ENCODE measurements at regions not wholly inside any gene's neighbourhood (a gene's known extent, or its start where the extent isn't known, plus 50 kb on each side); places are given as distances from the start of the nearest gene placed in this dataset.
"Not testable (repeated sequence)": the region's sequence is repeated elsewhere in the genome, so short reads cannot be mapped to it uniquely, and the experiment has no call there.

DNA sequence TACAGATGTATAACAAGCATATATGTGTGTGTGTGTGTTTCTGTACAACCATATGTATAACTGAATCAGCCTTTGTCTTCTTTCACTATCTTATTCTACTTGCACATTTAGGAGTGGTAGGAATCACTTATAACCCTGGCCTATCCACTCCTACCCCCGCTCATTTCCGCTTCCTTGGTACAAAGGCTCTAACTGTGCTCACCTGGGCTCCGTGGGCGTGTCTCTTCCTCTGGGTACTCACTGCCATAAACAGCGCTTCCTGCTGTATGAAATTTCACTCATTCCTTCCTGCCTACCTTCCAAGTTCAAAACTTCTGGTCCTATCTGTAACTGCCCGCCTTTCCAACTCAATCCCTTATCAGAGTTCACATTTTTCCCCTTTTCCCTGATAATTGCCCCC lies 815.5 kb downstream of the EPHA4 start (continued):
- TF ChIP-seq FOXJ3 (CRISPR knock-in tag; IDR thresholded peaks at IDR 0.05; ENCODE audit: borderline replicate concordance) (no peak), KAT7 (CRISPR knock-in tag; IDR thresholded peaks at IDR 0.05; ENCODE audit: borderline replicate concordance) (no peak), ZNF671 (CRISPR knock-in tag; IDR thresholded peaks at IDR 0.05) (no peak), TP53 (CRISPR knock-in tag; IDR thresholded peaks at IDR 0.05) (no peak), EMX1 (CRISPR knock-in tag; IDR thresholded peaks at IDR 0.05) (no peak)
- TF ChIP-seq, protein P1, sequence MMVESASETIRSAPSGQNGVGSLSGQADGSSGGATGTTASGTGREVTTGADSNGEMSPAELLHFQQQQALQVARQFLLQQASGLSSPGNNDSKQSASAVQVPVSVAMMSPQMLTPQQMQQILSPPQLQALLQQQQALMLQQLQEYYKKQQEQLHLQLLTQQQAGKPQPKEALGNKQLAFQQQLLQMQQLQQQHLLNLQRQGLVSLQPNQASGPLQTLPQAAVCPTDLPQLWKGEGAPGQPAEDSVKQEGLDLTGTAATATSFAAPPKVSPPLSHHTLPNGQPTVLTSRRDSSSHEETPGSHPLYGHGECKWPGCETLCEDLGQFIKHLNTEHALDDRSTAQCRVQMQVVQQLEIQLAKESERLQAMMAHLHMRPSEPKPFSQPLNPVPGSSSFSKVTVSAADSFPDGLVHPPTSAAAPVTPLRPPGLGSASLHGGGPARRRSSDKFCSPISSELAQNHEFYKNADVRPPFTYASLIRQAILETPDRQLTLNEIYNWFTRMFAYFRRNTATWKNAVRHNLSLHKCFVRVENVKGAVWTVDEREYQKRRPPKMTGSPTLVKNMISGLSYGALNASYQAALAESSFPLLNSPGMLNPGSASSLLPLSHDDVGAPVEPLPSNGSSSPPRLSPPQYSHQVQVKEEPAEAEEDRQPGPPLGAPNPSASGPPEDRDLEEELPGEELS (CRISPR knock-in tag; IDR thresholded peaks at IDR 0.05) = no peak
- TF ChIP-seq, protein P2, sequence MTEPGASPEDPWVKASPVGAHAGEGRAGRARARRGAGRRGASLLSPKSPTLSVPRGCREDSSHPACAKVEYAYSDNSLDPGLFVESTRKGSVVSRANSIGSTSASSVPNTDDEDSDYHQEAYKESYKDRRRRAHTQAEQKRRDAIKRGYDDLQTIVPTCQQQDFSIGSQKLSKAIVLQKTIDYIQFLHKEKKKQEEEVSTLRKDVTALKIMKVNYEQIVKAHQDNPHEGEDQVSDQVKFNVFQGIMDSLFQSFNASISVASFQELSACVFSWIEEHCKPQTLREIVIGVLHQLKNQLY (CRISPR knock-in tag; IDR thresholded peaks at IDR 0.05) = no peak

DNA sequence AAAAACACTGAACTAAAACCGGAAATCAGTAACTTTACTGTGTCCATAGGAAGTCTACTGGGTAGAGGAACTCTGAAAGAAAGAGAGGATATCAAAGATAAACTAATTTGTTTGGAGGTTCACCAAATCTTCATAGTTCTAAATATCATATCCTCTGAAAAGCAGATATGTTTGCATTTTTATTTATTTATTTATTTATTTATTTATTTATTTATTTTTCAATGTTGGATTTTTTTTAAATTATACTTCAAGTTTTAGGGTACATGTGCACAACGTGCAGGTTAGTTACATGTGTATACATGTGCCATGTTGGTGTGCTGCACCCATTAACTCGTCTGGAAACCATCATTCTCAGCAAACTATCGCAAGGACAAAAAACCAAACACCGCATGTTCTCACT lies 813.7 kb downstream of the EPHA4 start:
- H3K36me3 Mint-ChIP-seq; ATAC-seq; H3K4me3 Mint-ChIP-seq; POLR2A ChIA-PET; H3K9me3 Mint-ChIP-seq; H3K27ac Mint-ChIP-seq; H3K27me3 Mint-ChIP-seq (ENCODE audit: low read depth); DNase-seq (ENCODE audit: low spot score); CTCF ChIA-PET: not testable (repeated sequence)
- H3K4me1 Mint-ChIP-seq = peaks cover 14% of the 10 kb centered on the region

DNA sequence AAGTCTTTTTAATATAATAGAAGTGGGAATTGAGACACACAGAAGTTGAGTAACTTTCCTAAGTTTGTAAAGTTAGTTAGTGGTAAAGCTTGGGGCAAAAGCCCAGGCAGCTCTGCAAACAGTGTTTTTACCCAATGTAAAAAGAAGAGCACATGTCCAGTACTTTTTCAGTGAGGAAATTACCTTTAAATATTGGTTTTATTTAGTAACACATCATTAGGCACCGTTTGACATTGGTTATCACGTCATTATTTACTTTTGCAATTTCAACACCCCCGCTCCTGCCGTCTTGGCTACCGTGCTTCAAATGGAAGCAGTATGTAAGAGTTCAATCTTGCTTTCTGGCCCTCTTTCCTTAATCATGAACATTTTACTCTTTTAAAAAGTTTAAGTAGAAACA lies 807.9 kb downstream of the EPHA4 start:
- no peak overlapping the region for H3K4me3 Mint-ChIP-seq
- CTCF ChIA-PET = no interaction called here
- DNase-seq (ENCODE audit: low spot score) (no peak), ATAC-seq (no peak)
- H3K27me3 Mint-ChIP-seq (ENCODE audit: low read depth) = no peaks in the 10 kb centered on the region
- H3K27ac Mint-ChIP-seq = no peak overlapping the region
- peaks cover 22% of the 10 kb centered on the region for H3K4me1 Mint-ChIP-seq
- H3K36me3 Mint-ChIP-seq = no peaks in the 10 kb centered on the region
- POLR2A ChIA-PET = no interaction called here
- H3K9me3 Mint-ChIP-seq = no peaks in the 10 kb centered on the region
- TF ChIP-seq IRF2 (CRISPR knock-in tag; IDR thresholded peaks at IDR 0.05; ENCODE audit: borderline replicate concordance, low read depth) (no peak), NFE2L1 (CRISPR knock-in tag; IDR thresholded peaks at IDR 0.05) (no peak)
- TF ChIP-seq, protein P3, sequence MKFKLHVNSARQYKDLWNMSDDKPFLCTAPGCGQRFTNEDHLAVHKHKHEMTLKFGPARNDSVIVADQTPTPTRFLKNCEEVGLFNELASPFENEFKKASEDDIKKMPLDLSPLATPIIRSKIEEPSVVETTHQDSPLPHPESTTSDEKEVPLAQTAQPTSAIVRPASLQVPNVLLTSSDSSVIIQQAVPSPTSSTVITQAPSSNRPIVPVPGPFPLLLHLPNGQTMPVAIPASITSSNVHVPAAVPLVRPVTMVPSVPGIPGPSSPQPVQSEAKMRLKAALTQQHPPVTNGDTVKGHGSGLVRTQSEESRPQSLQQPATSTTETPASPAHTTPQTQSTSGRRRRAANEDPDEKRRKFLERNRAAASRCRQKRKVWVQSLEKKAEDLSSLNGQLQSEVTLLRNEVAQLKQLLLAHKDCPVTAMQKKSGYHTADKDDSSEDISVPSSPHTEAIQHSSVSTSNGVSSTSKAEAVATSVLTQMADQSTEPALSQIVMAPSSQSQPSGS (CRISPR knock-in tag; IDR thresholded peaks at IDR 0.05; ENCODE audit: borderline replicate concordance, low read depth) = no peak

DNA sequence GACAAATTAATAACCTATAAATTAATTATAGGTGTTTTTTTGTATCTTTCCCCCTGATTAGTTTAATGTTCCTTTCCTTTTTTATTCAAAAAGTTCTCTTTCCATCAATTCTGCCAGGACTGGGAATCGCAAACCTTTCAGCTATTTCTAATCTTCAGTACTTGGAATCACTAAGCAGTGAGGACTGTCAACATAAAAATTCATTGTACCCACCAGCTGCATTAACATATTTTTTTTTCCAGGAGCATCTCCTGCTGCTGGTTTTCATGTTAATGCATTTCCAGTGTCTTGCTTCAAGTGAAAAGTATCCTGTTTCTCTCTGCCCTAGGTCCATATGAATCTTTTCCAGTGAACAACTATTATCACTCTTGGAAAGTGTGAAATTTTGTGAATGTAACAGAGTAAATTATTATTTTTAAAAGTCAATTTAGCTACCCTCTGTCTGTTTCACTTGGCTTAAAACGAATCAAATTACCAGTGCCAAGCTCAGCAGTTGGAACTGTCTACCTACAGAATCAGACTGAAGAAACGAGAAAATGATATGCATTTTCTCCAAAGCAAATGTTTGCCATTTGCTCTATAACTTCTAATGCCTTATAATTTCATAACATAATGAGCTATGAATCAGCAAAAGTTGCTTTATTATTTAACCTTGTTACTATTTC lies 804.4 kb downstream of the EPHA4 start:
- ATAC-seq (no peak), DNase-seq (ENCODE audit: low spot score) (no peak)
- Mint-ChIP-seq H3K4me1 (peaks cover 22% of the 10 kb centered on the region), H3K27ac (no peak overlapping the region), H3K9me3 (no peaks in the 10 kb centered on the region), H3K4me3 (no peak overlapping the region), H3K36me3 (no peaks in the 10 kb centered on the region), H3K27me3 (ENCODE audit: low read depth) (no peaks in the 10 kb centered on the region)
- POLR2A ChIA-PET = no interaction called here
- CTCF ChIA-PET = no interaction called here
- TF ChIP-seq, protein P4, sequence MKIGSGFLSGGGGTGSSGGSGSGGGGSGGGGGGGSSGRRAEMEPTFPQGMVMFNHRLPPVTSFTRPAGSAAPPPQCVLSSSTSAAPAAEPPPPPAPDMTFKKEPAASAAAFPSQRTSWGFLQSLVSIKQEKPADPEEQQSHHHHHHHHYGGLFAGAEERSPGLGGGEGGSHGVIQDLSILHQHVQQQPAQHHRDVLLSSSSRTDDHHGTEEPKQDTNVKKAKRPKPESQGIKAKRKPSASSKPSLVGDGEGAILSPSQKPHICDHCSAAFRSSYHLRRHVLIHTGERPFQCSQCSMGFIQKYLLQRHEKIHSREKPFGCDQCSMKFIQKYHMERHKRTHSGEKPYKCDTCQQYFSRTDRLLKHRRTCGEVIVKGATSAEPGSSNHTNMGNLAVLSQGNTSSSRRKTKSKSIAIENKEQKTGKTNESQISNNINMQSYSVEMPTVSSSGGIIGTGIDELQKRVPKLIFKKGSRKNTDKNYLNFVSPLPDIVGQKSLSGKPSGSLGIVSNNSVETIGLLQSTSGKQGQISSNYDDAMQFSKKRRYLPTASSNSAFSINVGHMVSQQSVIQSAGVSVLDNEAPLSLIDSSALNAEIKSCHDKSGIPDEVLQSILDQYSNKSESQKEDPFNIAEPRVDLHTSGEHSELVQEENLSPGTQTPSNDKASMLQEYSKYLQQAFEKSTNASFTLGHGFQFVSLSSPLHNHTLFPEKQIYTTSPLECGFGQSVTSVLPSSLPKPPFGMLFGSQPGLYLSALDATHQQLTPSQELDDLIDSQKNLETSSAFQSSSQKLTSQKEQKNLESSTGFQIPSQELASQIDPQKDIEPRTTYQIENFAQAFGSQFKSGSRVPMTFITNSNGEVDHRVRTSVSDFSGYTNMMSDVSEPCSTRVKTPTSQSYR (CRISPR knock-in tag; IDR thresholded peaks at IDR 0.05) = no peak
- TF ChIP-seq ZNF416 (CRISPR knock-in tag; IDR thresholded peaks at IDR 0.05) (no peak), ETV6 (CRISPR knock-in tag; IDR thresholded peaks at IDR 0.05) (no peak), EMX1 (CRISPR knock-in tag; IDR thresholded peaks at IDR 0.05) (no peak)
- TF ChIP-seq, protein P5, sequence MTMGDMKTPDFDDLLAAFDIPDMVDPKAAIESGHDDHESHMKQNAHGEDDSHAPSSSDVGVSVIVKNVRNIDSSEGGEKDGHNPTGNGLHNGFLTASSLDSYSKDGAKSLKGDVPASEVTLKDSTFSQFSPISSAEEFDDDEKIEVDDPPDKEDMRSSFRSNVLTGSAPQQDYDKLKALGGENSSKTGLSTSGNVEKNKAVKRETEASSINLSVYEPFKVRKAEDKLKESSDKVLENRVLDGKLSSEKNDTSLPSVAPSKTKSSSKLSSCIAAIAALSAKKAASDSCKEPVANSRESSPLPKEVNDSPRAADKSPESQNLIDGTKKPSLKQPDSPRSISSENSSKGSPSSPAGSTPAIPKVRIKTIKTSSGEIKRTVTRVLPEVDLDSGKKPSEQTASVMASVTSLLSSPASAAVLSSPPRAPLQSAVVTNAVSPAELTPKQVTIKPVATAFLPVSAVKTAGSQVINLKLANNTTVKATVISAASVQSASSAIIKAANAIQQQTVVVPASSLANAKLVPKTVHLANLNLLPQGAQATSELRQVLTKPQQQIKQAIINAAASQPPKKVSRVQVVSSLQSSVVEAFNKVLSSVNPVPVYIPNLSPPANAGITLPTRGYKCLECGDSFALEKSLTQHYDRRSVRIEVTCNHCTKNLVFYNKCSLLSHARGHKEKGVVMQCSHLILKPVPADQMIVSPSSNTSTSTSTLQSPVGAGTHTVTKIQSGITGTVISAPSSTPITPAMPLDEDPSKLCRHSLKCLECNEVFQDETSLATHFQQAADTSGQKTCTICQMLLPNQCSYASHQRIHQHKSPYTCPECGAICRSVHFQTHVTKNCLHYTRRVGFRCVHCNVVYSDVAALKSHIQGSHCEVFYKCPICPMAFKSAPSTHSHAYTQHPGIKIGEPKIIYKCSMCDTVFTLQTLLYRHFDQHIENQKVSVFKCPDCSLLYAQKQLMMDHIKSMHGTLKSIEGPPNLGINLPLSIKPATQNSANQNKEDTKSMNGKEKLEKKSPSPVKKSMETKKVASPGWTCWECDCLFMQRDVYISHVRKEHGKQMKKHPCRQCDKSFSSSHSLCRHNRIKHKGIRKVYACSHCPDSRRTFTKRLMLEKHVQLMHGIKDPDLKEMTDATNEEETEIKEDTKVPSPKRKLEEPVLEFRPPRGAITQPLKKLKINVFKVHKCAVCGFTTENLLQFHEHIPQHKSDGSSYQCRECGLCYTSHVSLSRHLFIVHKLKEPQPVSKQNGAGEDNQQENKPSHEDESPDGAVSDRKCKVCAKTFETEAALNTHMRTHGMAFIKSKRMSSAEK (CRISPR knock-in tag; IDR thresholded peaks at IDR 0.05; ENCODE audit: borderline replicate concordance) = no peak
- TF ChIP-seq, protein P6, sequence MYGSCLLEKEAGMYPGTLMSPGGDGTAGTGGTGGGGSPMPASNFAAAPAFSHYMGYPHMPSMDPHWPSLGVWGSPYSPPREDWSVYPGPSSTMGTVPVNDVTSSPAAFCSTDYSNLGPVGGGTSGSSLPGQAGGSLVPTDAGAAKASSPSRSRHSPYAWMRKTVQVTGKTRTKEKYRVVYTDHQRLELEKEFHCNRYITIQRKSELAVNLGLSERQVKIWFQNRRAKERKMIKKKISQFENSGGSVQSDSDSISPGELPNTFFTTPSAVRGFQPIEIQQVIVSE (CRISPR knock-in tag; IDR thresholded peaks at IDR 0.05; ENCODE audit: borderline replicate concordance) = no peak

All from WTC11 (cell line).